K562 (cell line): ENCODE measurements at regions not wholly inside any gene's neighbourhood (a gene's known extent, or its start where the extent isn't known, plus 50 kb on each side); places are given as distances from the start of the nearest gene placed in this dataset.

Source experiments
- ATAC-seq: fragments of 200-7000 bp; cut with Tn5 transposase; 3 replicates; pipeline ENCODE4 v1.9.1; 2020; ENCODE audit warnings: moderate library complexity
- BruUV-seq: library from RNA; stranded (reverse); fragments of 400-500 nt; replicated peaks from 2 replicates; lab custom pipeline; 2021; lab: Mats Ljungman, UMichigan
- CTCF ChIA-PET: fragments of 300-600 bp; formaldehyde crosslinking; extraction: SDS; loops from one replicate; lab custom pipeline; 2021; ENCODE audit warnings: low intra/inter-chr PET ratio; lab: Yijun Ruan, JAX
- POLR2A ChIA-PET: fragments of 300-600, 350-650 bp; sonication (Branson Sonifier 250); formaldehyde crosslinking; extraction: SDS; loops from one replicate; lab custom pipeline; 2021; ENCODE audit warnings: antibody characterized with exemption, inconsistent platforms; lab: Yijun Ruan, JAX
- DNase-seq, 4 experiments: peaks; one replicate each; pipeline versions ENCODE4 v3.0.0 to v3.0.0-alpha.2; 2011 to 2018; ENCODE audit warnings: low spot score in 3 of 4, mixed read lengths in 3 of 4; ENCODE audit errors: extremely low read depth in 1 of 4
- FAIRE-seq: peaks from 2 replicates; lab custom pipeline; 2011; peaks lifted over from hg19 to GRCh38; lab: Jason Lieb, UNC
- H2AFZ ChIP-seq: 2 replicates; pipeline ENCODE4 v1.6.0; 2011; ENCODE audit warnings: low read depth, low read length, control low read depth, inconsistent platforms
- H3K27ac ChIP-seq: fragments of 200-600 bp; 3 replicates; pipeline ENCODE4 v1.8.0; 2011; ENCODE audit warnings: low read depth, mild to moderate bottlenecking, control low read depth, inconsistent platforms, low read length, moderate library complexity, mixed read lengths; ENCODE audit errors: extremely low read depth
- H3K27me3 ChIP-seq, 2 experiments: fragments of 300-600 bp in 1 of 2; 2 replicates in 1 of 2; 3 replicates in 1 of 2; pipeline versions ENCODE4 v1.6.0 to v1.8.0; 2011; ENCODE audit warnings: inconsistent platforms in 2 of 2, low read length in 2 of 2, mild to moderate bottlenecking in 1 of 2, mixed read lengths in 1 of 2, moderate library complexity in 1 of 2; ENCODE audit not compliant: control insufficient read depth in 2 of 2, insufficient read depth in 2 of 2
- H3K36me3 ChIP-seq: fragments of 300-600 bp; 3 replicates; pipeline ENCODE4 v1.8.0; 2011; ENCODE audit warnings: mild to moderate bottlenecking, low read length, inconsistent platforms; ENCODE audit not compliant: control insufficient read depth, insufficient read depth
- H3K4me1 ChIP-seq, 2 experiments: fragments of 200-600 bp in 1 of 2; replicated peaks in 1 of 2; 2 replicates in 1 of 2; 3 replicates in 1 of 2; pipeline versions ENCODE4 v1.5.1 to v1.8.0; 2011; ENCODE audit warnings: inconsistent platforms in 2 of 2, low read length in 2 of 2, mild to moderate bottlenecking in 1 of 2, mixed read lengths in 1 of 2, moderate library complexity in 1 of 2; ENCODE audit not compliant: control insufficient read depth in 2 of 2, insufficient read depth in 2 of 2
- H3K4me2 ChIP-seq: 2 replicates; pipeline ENCODE4 v1.6.1; 2011; ENCODE audit warnings: low read length, control low read depth, inconsistent platforms, mixed read lengths; ENCODE audit not compliant: insufficient read depth
- H3K4me3 ChIP-seq: fragments of 200-600 bp; sonication (generic), shearing (Covaris generic); 2 replicates; pipeline ENCODE4 v1.5.1; 2016; ENCODE audit warnings: control low read depth, inconsistent platforms
- H3K79me2 ChIP-seq: fragments of 200-600 bp; 3 replicates; pipeline ENCODE4 v1.8.0; 2011; ENCODE audit warnings: low read length, inconsistent platforms; ENCODE audit not compliant: control insufficient read depth, insufficient read depth
- H3K9ac ChIP-seq, 2 experiments: 2 replicates each; pipeline versions ENCODE4 v1.6.0 to v1.6.1; 2011; ENCODE audit warnings: low read depth in 2 of 2, low read length in 2 of 2, control low read depth in 1 of 2, inconsistent platforms in 1 of 2, mild to moderate bottlenecking in 1 of 2, mixed read lengths in 1 of 2; ENCODE audit not compliant: insufficient read depth in 1 of 2
- H3K9me1 ChIP-seq: one replicate; pipeline ENCODE4 v1.6.0; 2011; ENCODE audit warnings: inconsistent platforms, mild to moderate bottlenecking, low read length, moderate library complexity; ENCODE audit not compliant: control insufficient read depth, insufficient read depth
- H3K9me3 ChIP-seq: replicated peaks from 2 replicates; pipeline ENCODE4 v1.5.1; 2011; ENCODE audit warnings: low read depth, low read length, inconsistent platforms; ENCODE audit not compliant: control insufficient read depth, insufficient read depth
- H4K20me1 ChIP-seq: replicated peaks from 2 replicates; pipeline ENCODE4 v1.6.1; 2011; ENCODE audit warnings: low read length, inconsistent platforms, mixed read lengths; ENCODE audit not compliant: control insufficient read depth, insufficient read depth
- ATF3 ChIP-seq, 2 experiments: fragments of 450-650 bp in 1 of 2; sonication (generic) in 1 of 2; formaldehyde crosslinking in 1 of 2; IDR thresholded peaks in 1 of 2; conservative IDR thresholded peaks in 1 of 2; 2 replicates each; pipeline versions ENCODE4 v1.6.1 to v1.8.1; 2016 to 2023; ENCODE audit warnings: mild to moderate bottlenecking in 2 of 2, moderate library complexity in 2 of 2, inconsistent platforms in 1 of 2, missing genetic modification reagents in 1 of 2
- E2F8 ChIP-seq: fragments of 450-650 bp; IDR thresholded peaks from 2 replicates; pipeline ENCODE4 v1.7.1; 2018; ENCODE audit warnings: mild to moderate bottlenecking, low read depth; ENCODE audit not compliant: partially characterized antibody
- ELF1 ChIP-seq: fragments of 200-800 bp; sonication (Bioruptor generic); IDR thresholded peaks from 2 replicates; pipeline ENCODE4 v1.6.1; 2016; ENCODE audit warnings: missing genetic modification characterization, missing compliant biosample characterization
- ILF3 ChIP-seq: fragments of 450-650 bp; IDR thresholded peaks from 2 replicates; pipeline ENCODE4 v1.6.1; 2018; ENCODE audit warnings: antibody characterized with exemption, mild to moderate bottlenecking, moderate library complexity, borderline replicate concordance
- KLF13 ChIP-seq: fragments of 450-650 bp; IDR thresholded peaks from 2 replicates; pipeline ENCODE4 v1.6.1; 2016; ENCODE audit warnings: missing genetic modification characterization, low read depth, mild to moderate bottlenecking, missing compliant biosample characterization, moderate library complexity, borderline replicate concordance
- RBM34 ChIP-seq: fragments of 200-400 bp; formaldehyde crosslinking; IDR thresholded peaks from 2 replicates; pipeline ENCODE4 v1.6.1; 2018; ENCODE audit warnings: low read length, borderline replicate concordance; ENCODE audit not compliant: insufficient read depth
- RNF219 ChIP-seq: fragments of 250-450 bp; sonication (Bioruptor Pico); IDR thresholded peaks from 2 replicates; pipeline ENCODE4 v1.5.0; 2022; ENCODE audit warnings: mild to moderate bottlenecking
- SAFB2 ChIP-seq: fragments of 200-400 bp; formaldehyde crosslinking; IDR thresholded peaks from 2 replicates; pipeline ENCODE4 v1.6.1; 2018; ENCODE audit warnings: borderline replicate concordance, low read length, low read depth, moderate library complexity; ENCODE audit not compliant: severe bottlenecking
- SIN3B ChIP-seq: fragments of 450-650 bp; IDR thresholded peaks from 2 replicates; pipeline ENCODE4 v1.6.1; 2017; ENCODE audit warnings: low read depth, mild to moderate bottlenecking, moderate library complexity
- SMAD3 ChIP-seq: fragments of 450-650 bp; formaldehyde crosslinking; conservative IDR thresholded peaks from 2 replicates; pipeline ENCODE4 v1.4.0; 2020; ENCODE audit warnings: mild to moderate bottlenecking
- SRSF1 ChIP-seq: fragments of 200-400 bp; formaldehyde crosslinking; IDR thresholded peaks from 2 replicates; pipeline ENCODE4 v1.6.1; 2017; ENCODE audit warnings: mild to moderate bottlenecking, low read depth, low read length, moderate library complexity
- ZNF224 ChIP-seq: sonication (generic); formaldehyde crosslinking; IDR thresholded peaks from 2 replicates; pipeline ENCODE4 v1.8.0; 2022; ENCODE audit warnings: mild to moderate bottlenecking, missing genetic modification reagents
- ZNF589 ChIP-seq: fragments of 200-800 bp; sonication (Bioruptor generic); IDR thresholded peaks from 2 replicates; pipeline ENCODE4 v1.6.1; 2016; ENCODE audit warnings: low read depth, missing genetic modification characterization, missing compliant biosample characterization
- ZNF766 ChIP-seq: fragments of 200-800 bp; sonication (Bioruptor generic); conservative IDR thresholded peaks from 2 replicates; pipeline ENCODE4 v1.6.1; 2016; ENCODE audit warnings: missing genetic modification characterization, missing compliant biosample characterization
- WGBS: fragments of 100-300 bp; shearing (Covaris generic); methylation state at CpG from one replicate; pipeline ENCODE4 v1.1.6; 2016; ENCODE audit warnings: low coverage, mixed read lengths; ENCODE audit not compliant: insufficient coverage; ENCODE audit errors: missing lambda C conversion rate; 5-methylcytosine and 5-hydroxymethylcytosine counted together
- in situ Hi-C: fragments of 300-500 bp; cut with MboI; formaldehyde crosslinking; loops from 4 replicates; pipeline ENCODE4 v1.15.0; 2018; ENCODE audit warnings: inconsistent platforms, mixed read lengths
- intact Hi-C: fragments of 100-400 bp; cut with micrococcal nuclease; formaldehyde crosslinking; loops from 2 replicates; pipeline ENCODE4 v1.14.2; 2022

- TF ChIP-seq ZNF766 (CRISPR knock-in tag), result no peak
- no peak for TF ChIP-seq ATF3 (IDR thresholded peaks at IDR 0.05)
- TF ChIP-seq ATF3 (CRISPR knock-in tag; conservative IDR thresholded peaks at IDR 0.05), result no peak
- no peak for TF ChIP-seq ELF1 (tag)
- TF ChIP-seq ZNF589 (CRISPR knock-in tag), result no peak
- TF ChIP-seq SMAD3, result no peak
- TF ChIP-seq SAFB2, result no peak
- TF ChIP-seq, all 486 proteins: peak for 0
Observed at GRCh38 chr2:104213758-104214157, 640.2 kb upstream of the POU3F3 start (continued).

GRCh38 chr2:104215269-104216161 lies 638.4 kb upstream of the POU3F3 start:
- no peak overlapping the region for H3K4me2 ChIP-seq
- POLR2A ChIA-PET, result no interaction called here
- TF ChIP-seq E2F8, result no peak
- TF ChIP-seq SIN3B, result no peak
- no peak for TF ChIP-seq RNF219 (CRISPR knock-in tag)
- TF ChIP-seq SRSF1, result no peak
- TF ChIP-seq ZNF224 (CRISPR knock-in tag), result no peak
- no peak for TF ChIP-seq KLF13 (tag)
- no peak for TF ChIP-seq ILF3
- no peak for TF ChIP-seq RBM34

More at GRCh38 chr2:104215269-104216161, 638.4 kb upstream of the POU3F3 start:
- Histone ChIP-seq H3K27ac (no peak overlapping the region), H4K20me1 (no peaks in the 10 kb centered on the region), H3K9ac (no peak overlapping the region), H3K79me2 (no peaks in the 10 kb centered on the region), H3K27me3 (no peaks in the 10 kb centered on the region), H3K4me3 (no peak overlapping the region), H2AFZ (no peak overlapping the region), H3K9me3 (no peaks in the 10 kb centered on the region; the same call in 1 of the 2 replicates), H3K4me1 (no peaks in the 10 kb centered on the region), H3K36me3 (no peaks in the 10 kb centered on the region), H3K9me1 (no peaks in the 10 kb centered on the region)
- under 1% methylated on average over 14 of the region's 14 CpGs for WGBS
- CTCF ChIA-PET, result no interaction called here
- FAIRE-seq (no peak), DNase-seq (no peak), ATAC-seq (no peak)
- in situ Hi-C loops (no loop called here), intact Hi-C loops (no loop called here)
- no TSS peak for BruUV-seq
